Stomach smooth muscle (tissue), 2 donors: ENCODE measurements at regions not wholly inside any gene's neighbourhood (a gene's known extent, or its start where the extent isn't known, plus 50 kb on each side); places are given as distances from the start of the nearest gene placed in this dataset.
"Not testable (repeated sequence)": the region's sequence is repeated elsewhere in the genome, so short reads cannot be mapped to it uniquely, and the experiment has no call there.

Experiments used
- H3K27ac ChIP-seq: one replicate; pipeline ENCODE4 v1.7.0; 2013; ENCODE audit warnings: mild to moderate bottlenecking, low read length, inconsistent platforms
- H3K27me3 ChIP-seq, 2 donors: one replicate each; pipeline ENCODE4 v1.7.0; 2013; ENCODE audit warnings: low read length in 2 of 2; ENCODE audit not compliant: insufficient read depth in 2 of 2, control insufficient read depth in 1 of 2
- H3K36me3 ChIP-seq, 2 donors: one replicate each; pipeline ENCODE4 v1.7.0; 2013; ENCODE audit warnings: low read length in 2 of 2; ENCODE audit not compliant: control insufficient read depth in 2 of 2, insufficient read depth in 2 of 2
- H3K4me1 ChIP-seq: one replicate; pipeline ENCODE4 v1.7.0; 2013; ENCODE audit warnings: low read length; ENCODE audit not compliant: control insufficient read depth, insufficient read depth
- H3K4me3 ChIP-seq, 2 donors: one replicate each; pipeline ENCODE4 v1.7.0; 2013; ENCODE audit warnings: low read length in 2 of 2
- H3K9ac ChIP-seq, 2 donors: one replicate each; pipeline ENCODE4 v1.7.0; 2013; ENCODE audit warnings: low read length in 2 of 2, mild to moderate bottlenecking in 1 of 2
- H3K9me3 ChIP-seq, 2 donors: one replicate each; pipeline ENCODE4 v1.7.0; 2013; ENCODE audit warnings: low read length in 2 of 2; ENCODE audit not compliant: control insufficient read depth in 2 of 2
- donor health status: healthy.
- donor health status: Pancreatic carcinoma.

DNA sequence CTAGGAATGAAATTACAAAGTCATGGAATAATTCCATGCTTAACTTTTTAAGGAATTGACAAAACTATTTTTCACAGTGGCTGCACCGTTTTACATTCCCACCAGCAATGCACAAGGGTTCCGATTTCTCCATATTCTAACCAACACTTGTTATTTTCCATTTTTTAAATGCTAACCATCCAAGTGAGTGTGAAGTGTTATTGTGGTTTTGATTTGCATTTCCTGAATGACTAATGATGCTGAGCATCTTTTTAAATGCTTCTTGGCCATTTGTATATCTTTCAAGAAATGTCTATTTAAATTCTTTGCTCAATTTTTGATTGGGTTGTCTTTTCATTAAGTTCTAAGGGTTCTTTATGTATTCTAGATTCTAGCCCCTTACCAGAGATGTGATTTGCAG lies 479.5 kb upstream of the SMARCA2 start:
- Histone ChIP-seq H3K4me1 (no peaks in the 10 kb centered on the region), H3K9ac (no peak overlapping the region), H3K27me3 (no peaks in the 10 kb centered on the region), H3K27ac (no peak overlapping the region), H3K9me3 (peaks cover 0 to 2% of the 10 kb centered on the region in 2 donors), H3K4me3 (no peak overlapping the region), H3K36me3 (no peaks in the 10 kb centered on the region)

DNA sequence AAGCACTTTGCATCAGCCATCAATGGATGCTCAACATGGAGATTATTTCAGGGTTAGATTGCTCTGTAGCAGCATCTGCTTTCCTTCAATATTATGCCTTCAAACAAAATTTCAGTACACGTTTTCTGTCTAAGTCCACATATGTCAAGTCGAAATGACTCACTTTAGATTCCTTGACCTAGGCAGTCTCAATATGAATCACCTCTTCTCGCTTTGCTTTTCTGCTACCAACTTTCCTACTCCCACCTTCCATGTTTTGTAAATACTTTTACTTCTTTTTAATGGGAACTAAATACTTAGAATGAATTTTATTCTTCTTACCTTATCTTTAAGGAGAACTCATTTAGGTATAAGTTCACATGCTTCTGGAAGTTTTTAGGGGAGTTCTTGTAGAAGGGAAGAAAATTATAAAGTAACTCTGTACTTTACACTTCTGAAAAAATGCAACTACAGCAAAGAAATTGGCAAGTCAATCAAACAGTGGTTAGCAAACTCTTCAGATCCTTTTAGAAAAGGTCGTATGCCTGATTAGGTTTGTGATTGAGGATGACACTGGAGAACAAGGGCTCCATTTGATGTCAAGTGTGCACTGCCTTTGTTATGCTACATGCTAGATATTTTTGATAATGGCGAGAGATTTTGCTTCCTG lies 478.5 kb upstream of the SMARCA2 start:
- H3K27me3 ChIP-seq, result no peaks in the 10 kb centered on the region
- no peak overlapping the region for H3K27ac ChIP-seq
- H3K4me1 ChIP-seq, result no peaks in the 10 kb centered on the region
- H3K9me3 ChIP-seq, result no peaks in the 10 kb centered on the region
- H3K9ac ChIP-seq, result no peak overlapping the region
- H3K4me3 ChIP-seq, result no peak overlapping the region
- no peaks in the 10 kb centered on the region for H3K36me3 ChIP-seq

DNA sequence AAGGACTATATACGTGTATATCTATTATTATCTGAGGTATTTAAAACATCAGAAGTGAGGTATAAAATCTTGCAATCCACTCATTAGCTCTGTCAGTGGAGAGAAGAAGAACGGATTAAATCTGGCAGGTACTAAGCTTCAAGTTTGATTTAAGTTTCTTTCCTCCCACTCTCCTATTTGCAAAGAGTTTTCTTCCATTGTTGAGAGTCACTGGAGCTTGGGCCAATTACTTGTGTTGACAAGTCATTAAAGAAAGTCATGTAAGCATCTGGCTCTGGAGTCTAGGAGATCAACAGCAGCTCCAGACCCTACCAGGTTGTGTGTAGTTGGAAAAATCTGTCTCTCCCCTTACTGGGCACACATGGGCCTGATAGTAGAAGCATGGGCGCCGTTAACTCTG lies 476.8 kb upstream of the SMARCA2 start:
- H3K27ac ChIP-seq, result no peak overlapping the region
- H3K36me3 ChIP-seq, result no peaks in the 10 kb centered on the region
- no peak overlapping the region for H3K4me3 ChIP-seq
- H3K9me3 ChIP-seq, result no peaks in the 10 kb centered on the region
- H3K4me1 ChIP-seq, result no peaks in the 10 kb centered on the region
- H3K9ac ChIP-seq, result no peak overlapping the region
- no peaks in the 10 kb centered on the region for H3K27me3 ChIP-seq

DNA sequence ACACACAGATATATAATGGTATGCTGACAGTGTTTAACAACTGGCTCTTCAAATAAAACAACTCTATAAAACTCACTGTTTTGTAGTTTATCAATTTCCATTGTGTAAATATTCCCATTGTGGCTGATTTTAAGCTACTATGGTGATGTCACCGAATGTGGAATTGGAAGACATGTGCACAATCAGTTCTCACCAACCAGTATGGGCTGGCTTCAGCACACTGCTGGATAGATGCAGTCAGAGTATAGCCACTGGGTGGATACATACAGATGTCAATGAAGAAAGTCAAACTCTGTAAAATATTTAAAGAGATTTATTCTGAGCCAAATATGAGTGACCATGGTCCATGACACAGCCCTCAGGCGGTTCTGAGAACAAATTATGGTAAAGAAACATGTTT lies 475.9 kb upstream of the SMARCA2 start:
- Histone ChIP-seq H3K9ac (no peak overlapping the region), H3K9me3 (no peaks in the 10 kb centered on the region), H3K4me1 (no peaks in the 10 kb centered on the region), H3K36me3 (no peaks in the 10 kb centered on the region), H3K27ac (no peak overlapping the region), H3K4me3 (no peak overlapping the region), H3K27me3 (no peaks in the 10 kb centered on the region)

DNA sequence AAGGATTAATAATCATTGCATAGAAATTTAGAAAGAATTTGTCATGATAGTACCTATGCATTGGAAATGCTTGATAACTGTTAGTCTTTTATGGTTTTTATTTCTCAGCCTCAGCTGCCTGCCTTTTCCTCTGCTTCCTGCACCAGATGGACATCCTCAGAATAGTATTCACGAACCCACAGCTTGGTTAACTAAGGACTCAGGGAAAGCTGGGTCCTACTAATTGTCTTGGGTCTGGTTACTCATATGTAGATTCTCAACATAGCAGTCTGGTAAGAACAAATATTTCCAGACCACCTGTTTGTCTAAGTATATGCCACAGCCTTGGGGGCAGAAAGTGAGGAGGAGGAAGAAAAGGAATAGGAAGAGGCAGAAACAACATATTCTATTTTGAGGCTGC lies 464.5 kb upstream of the SMARCA2 start:
- no peaks in the 10 kb centered on the region for H3K9me3 ChIP-seq

DNA sequence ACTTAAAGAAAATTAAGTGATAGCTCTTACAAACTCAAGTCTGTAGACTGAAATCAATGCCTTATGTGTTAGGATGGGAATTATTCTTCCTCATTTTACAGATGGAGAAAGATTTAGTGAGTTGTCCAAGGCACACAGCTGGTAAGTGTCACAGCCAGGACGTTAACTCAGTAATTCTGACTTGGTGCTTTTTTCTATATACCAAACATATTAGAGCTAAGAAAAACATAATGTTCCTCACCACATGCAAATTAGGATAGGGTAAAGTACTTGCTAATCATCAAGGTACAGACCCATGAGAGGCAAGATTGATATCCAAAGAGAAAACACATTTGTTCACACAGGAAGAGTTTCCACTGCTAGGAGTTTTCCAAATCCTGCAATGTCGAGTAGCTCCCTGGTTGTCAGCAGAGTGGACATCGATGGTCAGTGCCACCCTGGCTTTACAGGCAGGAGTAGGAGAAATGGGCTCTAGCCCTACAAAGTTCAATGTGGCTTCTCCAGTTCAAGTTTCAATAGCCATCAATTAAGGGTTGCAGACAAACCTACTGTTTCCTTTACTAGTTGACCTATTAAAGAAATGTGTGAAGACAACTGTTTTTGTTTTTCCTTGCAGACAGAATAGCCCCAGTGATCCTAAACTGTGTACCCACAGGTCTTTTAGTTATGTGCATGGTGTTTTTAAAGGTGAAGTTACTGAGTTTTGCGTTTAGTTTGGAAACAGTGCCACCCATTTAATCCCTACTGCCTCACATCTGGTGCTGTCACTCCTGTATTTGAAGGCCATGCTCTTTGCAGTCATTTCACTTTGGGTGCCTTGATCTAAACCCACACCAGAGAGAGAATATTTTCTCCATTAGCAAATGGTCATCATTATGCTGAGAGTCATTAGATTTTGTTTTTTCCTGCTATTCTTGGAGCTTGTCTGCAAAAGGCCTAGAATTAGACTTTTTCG lies 460.8 kb upstream of the SMARCA2 start:
- Histone ChIP-seq H3K27me3 (no peaks in the 10 kb centered on the region), H3K27ac (no peak overlapping the region), H3K4me1 (no peaks in the 10 kb centered on the region), H3K9ac (no peak overlapping the region), H3K36me3 (no peaks in the 10 kb centered on the region), H3K9me3 (no peaks in the 10 kb centered on the region), H3K4me3 (no peak overlapping the region)

More for the DNA sequence above, 464.5 kb upstream of the SMARCA2 start:
- Histone ChIP-seq H3K36me3 (no peaks in the 10 kb centered on the region), H3K4me1 (no peaks in the 10 kb centered on the region), H3K27me3 (no peaks in the 10 kb centered on the region), H3K4me3 (no peak overlapping the region), H3K9ac (no peak overlapping the region), H3K27ac (no peak overlapping the region)

DNA sequence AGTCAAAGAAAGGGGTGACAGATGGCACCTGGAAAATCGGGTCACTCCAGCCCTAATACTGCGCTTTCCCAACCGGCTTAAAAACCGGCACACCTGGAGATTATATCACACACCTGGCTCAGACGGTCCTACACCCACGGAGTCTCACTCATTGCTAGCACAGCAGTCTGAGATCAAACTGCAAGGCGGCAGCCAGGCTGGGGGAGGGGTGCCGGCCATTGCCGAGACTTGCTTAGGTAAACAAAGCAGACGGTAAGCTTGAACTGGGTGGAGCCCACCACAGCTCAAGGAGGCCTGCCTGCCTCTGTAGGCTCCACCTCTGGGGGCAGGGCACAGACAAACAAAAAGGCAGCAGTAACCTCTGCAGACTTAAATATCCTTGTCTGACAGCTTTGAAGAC lies 456.5 kb upstream of the SMARCA2 start:
- not testable (repeated sequence) for H3K4me3 ChIP-seq, H3K4me1 ChIP-seq, H3K36me3 ChIP-seq, H3K27me3 ChIP-seq, H3K27ac ChIP-seq, H3K9ac ChIP-seq, H3K9me3 ChIP-seq

DNA sequence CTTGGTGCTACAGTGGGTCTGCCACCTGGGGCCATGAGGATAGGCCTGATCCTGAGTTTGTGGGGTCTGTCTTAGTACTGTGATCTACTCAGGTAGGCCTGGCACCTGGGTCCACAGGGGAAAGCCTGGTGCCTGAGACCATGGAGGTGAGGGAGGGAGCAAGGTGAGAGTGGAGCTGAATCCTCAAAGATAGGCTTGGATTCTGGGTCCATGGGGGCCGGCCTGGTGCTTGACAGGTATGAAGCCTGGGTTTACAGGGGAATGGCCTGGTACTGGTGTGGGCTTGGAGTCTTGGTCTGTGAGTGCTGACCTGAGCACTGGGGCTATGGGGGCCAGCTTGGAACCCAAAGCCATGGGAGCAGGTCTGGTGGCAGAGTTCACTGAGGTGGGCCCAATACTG lies 439.2 kb upstream of the SMARCA2 start:
- Histone ChIP-seq H3K27me3 (no peaks in the 10 kb centered on the region), H3K9me3 (peaks cover 0 to 4% of the 10 kb centered on the region in 2 donors), H3K27ac (no peak overlapping the region), H3K4me3 (no peak overlapping the region), H3K36me3 (no peaks in the 10 kb centered on the region), H3K9ac (no peak overlapping the region), H3K4me1 (no peaks in the 10 kb centered on the region)

DNA sequence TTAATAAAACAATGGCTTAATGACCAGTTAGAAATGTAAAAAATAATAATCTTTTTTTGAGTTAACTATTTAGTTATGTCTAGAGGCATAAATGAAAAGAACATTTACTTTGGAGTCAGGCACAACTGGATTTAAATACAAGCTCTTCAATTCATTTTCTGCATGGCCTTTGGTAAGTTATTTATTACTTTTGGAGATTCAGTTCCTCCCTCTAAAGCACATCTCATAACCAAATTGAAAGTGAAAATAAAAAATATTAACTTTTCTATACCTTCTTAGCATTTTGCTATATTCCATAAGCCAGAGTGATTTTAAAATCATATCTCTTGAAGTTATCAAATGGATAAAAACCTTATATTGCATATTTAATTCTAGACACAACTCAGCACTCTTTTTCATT lies 434.9 kb upstream of the SMARCA2 start:
- no peaks in the 10 kb centered on the region for H3K36me3 ChIP-seq
- H3K27ac ChIP-seq, result no peak overlapping the region
- H3K9ac ChIP-seq, result no peak overlapping the region
- H3K27me3 ChIP-seq, result no peaks in the 10 kb centered on the region
- H3K4me1 ChIP-seq, result no peaks in the 10 kb centered on the region
- no peak overlapping the region for H3K4me3 ChIP-seq
- H3K9me3 ChIP-seq, result peaks cover 0 to 4% of the 10 kb centered on the region in 2 donors

DNA sequence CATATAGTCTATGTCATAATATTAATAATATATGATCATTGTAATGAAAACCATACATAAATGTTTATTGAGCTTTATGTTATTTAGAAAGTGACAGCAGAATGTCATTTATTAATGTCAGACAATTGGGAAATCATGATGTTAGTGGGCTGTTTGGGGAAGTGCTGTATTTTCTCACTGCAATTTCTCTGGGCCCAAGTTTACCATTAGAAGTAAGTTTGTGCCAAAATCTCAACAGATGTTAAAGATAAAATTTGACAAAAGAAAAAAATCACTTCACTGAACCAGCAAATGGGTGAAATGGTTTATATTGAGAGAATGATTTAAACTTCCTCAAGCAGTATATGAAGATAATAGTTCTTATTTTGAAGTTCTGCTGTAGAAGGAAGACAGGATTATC lies 433.2 kb upstream of the SMARCA2 start:
- Histone ChIP-seq H3K9me3 (no peaks in the 10 kb centered on the region), H3K4me3 (no peak overlapping the region), H3K27ac (no peak overlapping the region), H3K9ac (no peak overlapping the region), H3K27me3 (no peaks in the 10 kb centered on the region), H3K36me3 (no peaks in the 10 kb centered on the region), H3K4me1 (no peaks in the 10 kb centered on the region)

DNA sequence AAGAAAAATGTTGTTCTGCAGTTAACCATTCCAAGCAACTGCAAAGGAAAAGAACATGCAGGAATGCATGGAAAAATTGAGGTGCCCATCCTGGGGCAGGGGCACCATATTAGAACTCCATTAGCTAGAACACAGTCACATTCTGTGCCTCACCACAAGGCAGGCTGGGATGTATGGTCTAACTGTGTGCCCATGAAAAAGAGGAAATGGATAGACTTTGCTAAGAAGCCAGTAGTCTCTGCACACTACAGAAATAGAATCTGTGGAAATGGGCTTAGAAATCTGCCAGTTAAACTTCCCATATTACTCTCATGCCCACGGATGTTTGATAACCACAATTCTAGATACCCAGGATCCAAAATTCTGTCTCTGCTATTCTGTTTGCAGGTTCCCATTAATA lies 423.8 kb upstream of the SMARCA2 start:
- H3K27ac ChIP-seq, result no peak overlapping the region
- H3K4me3 ChIP-seq, result no peak overlapping the region
- H3K9ac ChIP-seq, result no peak overlapping the region
- no peaks in the 10 kb centered on the region for H3K9me3 ChIP-seq
- no peaks in the 10 kb centered on the region for H3K27me3 ChIP-seq
- H3K4me1 ChIP-seq, result no peaks in the 10 kb centered on the region
- H3K36me3 ChIP-seq, result no peaks in the 10 kb centered on the region
